SK-N-SH (cell line): ENCODE measurements at regions not wholly inside any gene's neighbourhood (a gene's known extent, or its start where the extent isn't known, plus 50 kb on each side); places are given as distances from the start of the nearest gene placed in this dataset.

Experiments used
- CTCF ChIP-seq: fragments of 200-600 bp; sonication (generic); IDR thresholded peaks from 2 replicates; pipeline ENCODE4 v1.6.1; 2017; ENCODE audit warnings: antibody characterized with exemption, mild to moderate bottlenecking, moderate library complexity
- TF ChIP-seq, protein P1 (sequence below): IDR thresholded peaks from 2 replicates; pipeline ENCODE4 v1.6.1; 2012; ENCODE audit warnings: mild to moderate bottlenecking, low read depth, low read length, moderate library complexity

DNA sequence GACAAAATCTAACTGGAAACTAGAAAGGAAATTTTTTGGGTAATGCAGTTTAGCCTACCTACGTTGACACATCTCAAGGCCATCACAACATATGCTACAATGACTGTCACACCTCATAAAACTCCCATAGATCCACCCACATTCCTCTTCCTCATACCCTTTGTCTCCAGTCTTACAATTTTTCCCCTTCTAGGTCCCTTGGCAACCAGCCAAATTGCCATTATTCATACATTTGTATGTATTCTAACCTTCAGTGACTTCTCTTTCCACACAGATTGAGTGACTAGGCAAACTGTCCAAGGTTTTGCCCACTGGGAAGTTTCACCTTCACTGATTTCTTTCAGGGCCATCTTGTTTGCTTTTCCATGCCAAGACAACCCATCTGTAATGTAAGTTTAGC lies 100.5 kb upstream of the TPK1 start:
- TF ChIP-seq, protein P1, sequence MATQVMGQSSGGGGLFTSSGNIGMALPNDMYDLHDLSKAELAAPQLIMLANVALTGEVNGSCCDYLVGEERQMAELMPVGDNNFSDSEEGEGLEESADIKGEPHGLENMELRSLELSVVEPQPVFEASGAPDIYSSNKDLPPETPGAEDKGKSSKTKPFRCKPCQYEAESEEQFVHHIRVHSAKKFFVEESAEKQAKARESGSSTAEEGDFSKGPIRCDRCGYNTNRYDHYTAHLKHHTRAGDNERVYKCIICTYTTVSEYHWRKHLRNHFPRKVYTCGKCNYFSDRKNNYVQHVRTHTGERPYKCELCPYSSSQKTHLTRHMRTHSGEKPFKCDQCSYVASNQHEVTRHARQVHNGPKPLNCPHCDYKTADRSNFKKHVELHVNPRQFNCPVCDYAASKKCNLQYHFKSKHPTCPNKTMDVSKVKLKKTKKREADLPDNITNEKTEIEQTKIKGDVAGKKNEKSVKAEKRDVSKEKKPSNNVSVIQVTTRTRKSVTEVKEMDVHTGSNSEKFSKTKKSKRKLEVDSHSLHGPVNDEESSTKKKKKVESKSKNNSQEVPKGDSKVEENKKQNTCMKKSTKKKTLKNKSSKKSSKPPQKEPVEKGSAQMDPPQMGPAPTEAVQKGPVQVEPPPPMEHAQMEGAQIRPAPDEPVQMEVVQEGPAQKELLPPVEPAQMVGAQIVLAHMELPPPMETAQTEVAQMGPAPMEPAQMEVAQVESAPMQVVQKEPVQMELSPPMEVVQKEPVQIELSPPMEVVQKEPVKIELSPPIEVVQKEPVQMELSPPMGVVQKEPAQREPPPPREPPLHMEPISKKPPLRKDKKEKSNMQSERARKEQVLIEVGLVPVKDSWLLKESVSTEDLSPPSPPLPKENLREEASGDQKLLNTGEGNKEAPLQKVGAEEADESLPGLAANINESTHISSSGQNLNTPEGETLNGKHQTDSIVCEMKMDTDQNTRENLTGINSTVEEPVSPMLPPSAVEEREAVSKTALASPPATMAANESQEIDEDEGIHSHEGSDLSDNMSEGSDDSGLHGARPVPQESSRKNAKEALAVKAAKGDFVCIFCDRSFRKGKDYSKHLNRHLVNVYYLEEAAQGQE = no peak
- no peak for TF ChIP-seq CTCF
